ENCODE measurements at regions not wholly inside any gene's neighbourhood (a gene's known extent, or its start where the extent isn't known, plus 50 kb on each side); places are given as distances from the start of the nearest gene placed in this dataset.

GRCh38 chr9:88684046-88684445 lies 149.1 kb downstream of the NXNL2 start:
- H3K27ac Mint-ChIP-seq, result no peak overlapping the region

DNA sequence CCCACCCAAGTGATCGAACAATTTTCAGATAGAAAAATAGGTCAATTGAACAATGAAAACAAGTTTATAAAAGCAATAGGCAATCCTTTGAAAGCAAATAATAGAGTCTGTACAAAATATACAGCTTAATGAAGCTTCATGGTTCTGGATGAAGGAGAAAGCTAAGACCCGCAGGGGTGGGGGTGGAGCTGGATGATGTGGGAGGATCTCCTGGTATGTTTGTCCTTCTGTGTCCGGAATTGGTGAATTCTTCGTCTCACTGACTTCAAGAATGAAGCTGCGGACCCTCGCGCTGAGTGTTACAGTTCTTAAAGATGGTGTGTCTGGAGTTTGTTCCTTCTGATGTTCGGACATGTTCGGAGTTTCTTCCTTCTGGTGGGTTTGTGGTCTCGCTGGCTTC lies 149.9 kb downstream of the NXNL2 start:
- no peaks in the 10 kb centered on the region for H3K4me1 Mint-ChIP-seq (ENCODE audit: low read depth)
- intact Hi-C loops (cut with micrococcal nuclease), result no loop called here

More at GRCh38 chr9:88684046-88684445, 149.1 kb downstream of the NXNL2 start:
- no peak overlapping the region for H3K4me3 Mint-ChIP-seq
- ChIA-PET POLR2A (no interaction called here), CTCF (no interaction called here)
- DNase-seq, result no peak
- no peak for TF ChIP-seq CTCF (IDR thresholded peaks at IDR 0.05)
- intact Hi-C loops (cut with micrococcal nuclease), result no loop called here
- H3K4me1 Mint-ChIP-seq (ENCODE audit: low read depth), result no peaks in the 10 kb centered on the region
- no peak for ATAC-seq
- H3K9me3 Mint-ChIP-seq, result no peaks in the 10 kb centered on the region
- H3K36me3 Mint-ChIP-seq (ENCODE audit: low read depth), result no peaks in the 10 kb centered on the region
- H3K27me3 Mint-ChIP-seq, result no peaks in the 10 kb centered on the region

GRCh38 chr9:88685966-88686365 lies 151.0 kb downstream of the NXNL2 start:
- CTCF ChIA-PET, result no interaction called here
- DNase-seq (no peak), ATAC-seq (no peak)
- Mint-ChIP-seq H3K27me3 (peaks cover 2% of the 10 kb centered on the region), H3K9me3 (no peaks in the 10 kb centered on the region), H3K4me1 (ENCODE audit: low read depth) (no peaks in the 10 kb centered on the region), H3K36me3 (ENCODE audit: low read depth) (no peaks in the 10 kb centered on the region), H3K27ac (no peak overlapping the region), H3K4me3 (no peak overlapping the region)
- intact Hi-C loops (cut with micrococcal nuclease), result no loop called here
- no peak for TF ChIP-seq CTCF (IDR thresholded peaks at IDR 0.05)
- POLR2A ChIA-PET, result no interaction called here

More for the DNA sequence above, 149.9 kb downstream of the NXNL2 start:
- no peak overlapping the region for H3K27ac Mint-ChIP-seq
- CTCF ChIA-PET, result no interaction called here
- no peak for TF ChIP-seq CTCF (IDR thresholded peaks at IDR 0.05)
- no peaks in the 10 kb centered on the region for H3K27me3 Mint-ChIP-seq
- no peaks in the 10 kb centered on the region for H3K9me3 Mint-ChIP-seq
- POLR2A ChIA-PET, result interaction anchor here (0.6 kb wide), 1 partner anchor 25 kb away, joined by 3 read pairs; no protein-coding TSS in a partner anchor
- DNase-seq, result no peak
- no peak for ATAC-seq
- H3K36me3 Mint-ChIP-seq (ENCODE audit: low read depth), result no peaks in the 10 kb centered on the region
- H3K4me3 Mint-ChIP-seq, result no peak overlapping the region

- ChIA-PET CTCF (no interaction called here), POLR2A (no interaction called here)
- Mint-ChIP-seq H3K9me3 (peaks cover 5% of the 10 kb centered on the region), H3K4me3 (no peak overlapping the region), H3K36me3 (ENCODE audit: low read depth) (no peaks in the 10 kb centered on the region), H3K27me3 (peaks cover 9% of the 10 kb centered on the region), H3K4me1 (ENCODE audit: low read depth) (no peaks in the 10 kb centered on the region), H3K27ac (no peak overlapping the region)
- TF ChIP-seq CTCF (IDR thresholded peaks at IDR 0.05), result no peak
- ATAC-seq (no peak), DNase-seq (no peak)
- intact Hi-C loops (cut with micrococcal nuclease), result no loop called here
These were observed 154.7 kb downstream of the NXNL2 start for GRCh38 chr9:88689509-88690298.

DNA sequence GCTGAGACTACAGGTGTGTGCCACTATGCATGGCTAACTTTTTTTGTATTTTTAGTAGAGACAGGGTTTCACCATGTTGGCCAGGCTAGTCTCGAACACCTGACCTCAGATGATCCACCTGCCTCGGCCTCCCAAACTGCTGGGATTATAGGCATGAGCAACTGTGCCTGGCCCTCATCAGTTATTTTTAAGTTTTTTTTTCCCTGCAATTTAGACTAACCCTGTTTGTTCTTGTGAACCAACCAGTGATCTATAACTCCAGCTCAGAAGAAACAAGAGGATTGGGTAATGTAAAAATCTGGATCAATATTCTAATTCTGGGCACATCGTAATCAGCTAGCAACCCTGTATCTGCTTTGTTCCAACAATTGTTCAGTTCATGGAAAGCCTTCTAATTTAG lies 155.7 kb downstream of the NXNL2 start:
- Mint-ChIP-seq H3K27ac (no peak overlapping the region), H3K4me3 (no peak overlapping the region), H3K27me3 (peaks cover 11% of the 10 kb centered on the region), H3K36me3 (ENCODE audit: low read depth) (no peaks in the 10 kb centered on the region), H3K4me1 (ENCODE audit: low read depth) (no peaks in the 10 kb centered on the region), H3K9me3 (peaks cover 5% of the 10 kb centered on the region)
- ATAC-seq (no peak), DNase-seq (no peak)
- intact Hi-C loops (cut with micrococcal nuclease), result no loop called here
- ChIA-PET POLR2A (no interaction called here), CTCF (no interaction called here)
- no peak for TF ChIP-seq CTCF (IDR thresholded peaks at IDR 0.05)

All from activated CD8-positive, alpha-beta T cell treated with anti-CD3 and anti-CD28 coated beads for 36 hours (primary cell).